Astrocyte (in vitro differentiated cells and primary cell): ENCODE measurements at regions not wholly inside any gene's neighbourhood (a gene's known extent, or its start where the extent isn't known, plus 50 kb on each side); places are given as distances from the start of the nearest gene placed in this dataset.

ENCODE experiments used
- DNase-seq: peaks from one replicate; pipeline ENCODE4 v3.0.0-alpha.2; 2010; ENCODE audit warnings: low read depth
- FAIRE-seq: peaks from 2 replicates; lab custom pipeline; 2011; peaks lifted over from hg19 to GRCh38; lab: Jason Lieb, UNC
- H2AFZ ChIP-seq: 2 replicates; pipeline ENCODE4 v1.6.0; 2012; ENCODE audit warnings: low read depth, low read length, inconsistent platforms
- H3K27ac ChIP-seq: 2 replicates; pipeline ENCODE4 v1.5.1; 2011; ENCODE audit warnings: low read depth, low read length, inconsistent platforms
- H3K27me3 ChIP-seq: 2 replicates; pipeline ENCODE4 v1.6.0; 2011; ENCODE audit warnings: low read length, inconsistent platforms; ENCODE audit not compliant: insufficient read depth
- H3K36me3 ChIP-seq: 2 replicates; pipeline ENCODE4 v1.5.1; 2011; ENCODE audit warnings: low read length, inconsistent platforms; ENCODE audit not compliant: insufficient read depth
- H3K4me1 ChIP-seq: 2 replicates; pipeline ENCODE4 v1.5.1; 2011; ENCODE audit warnings: low read length, inconsistent platforms; ENCODE audit not compliant: insufficient read depth
- H3K4me2 ChIP-seq: 2 replicates; pipeline ENCODE4 v1.6.0; 2012; ENCODE audit warnings: low read length, inconsistent platforms
- H3K4me3 ChIP-seq: 2 replicates; pipeline ENCODE4 v1.5.1; 2011; ENCODE audit warnings: low read depth, mild to moderate bottlenecking, low read length, inconsistent platforms; ENCODE audit not compliant: insufficient read depth
- H3K79me2 ChIP-seq: 2 replicates; pipeline ENCODE4 v1.6.0; 2012; ENCODE audit warnings: mild to moderate bottlenecking, low read length, inconsistent platforms; ENCODE audit not compliant: insufficient read depth
- H3K9ac ChIP-seq: 2 replicates; pipeline ENCODE4 v1.6.0; 2012; ENCODE audit warnings: mild to moderate bottlenecking, low read length, inconsistent platforms
- H3K9me3 ChIP-seq: 2 replicates; pipeline ENCODE4 v1.5.1; 2012; ENCODE audit warnings: low read depth, mild to moderate bottlenecking, low read length, inconsistent platforms; ENCODE audit not compliant: insufficient read depth
- H4K20me1 ChIP-seq: 2 replicates; pipeline ENCODE4 v1.6.0; 2012; ENCODE audit warnings: low read length, inconsistent platforms; ENCODE audit not compliant: insufficient read depth
- H3K27ac Mint-ChIP-seq: one replicate; pipeline ENCODE4 v1.8.0; 2021; ENCODE audit warnings: mild to moderate bottlenecking, mixed read lengths; ENCODE audit not compliant: unreplicated experiment
- H3K27me3 Mint-ChIP-seq: one replicate; pipeline ENCODE4 v1.8.0; 2021; ENCODE audit warnings: low read depth, mixed read lengths; ENCODE audit not compliant: unreplicated experiment
- H3K36me3 Mint-ChIP-seq: one replicate; pipeline ENCODE4 v1.8.0; 2021; ENCODE audit warnings: low read depth, mixed read lengths; ENCODE audit not compliant: unreplicated experiment
- H3K4me1 Mint-ChIP-seq: one replicate; pipeline ENCODE4 v1.8.0; 2021; ENCODE audit warnings: low read depth, mixed read lengths; ENCODE audit not compliant: unreplicated experiment
- H3K4me3 Mint-ChIP-seq: one replicate; pipeline ENCODE4 v1.8.0; 2021; ENCODE audit warnings: mild to moderate bottlenecking, moderate library complexity, mixed read lengths; ENCODE audit not compliant: unreplicated experiment
- H3K9me3 Mint-ChIP-seq: one replicate; pipeline ENCODE4 v1.8.0; 2021; ENCODE audit warnings: mild to moderate bottlenecking, mixed read lengths; ENCODE audit not compliant: unreplicated experiment
- CTCF ChIP-seq: IDR thresholded peaks from 2 replicates; pipeline ENCODE4 v1.5.1; 2011; ENCODE audit warnings: low read depth, mild to moderate bottlenecking, inconsistent platforms, low read length, moderate library complexity; ENCODE audit not compliant: insufficient read depth
- EZH2 ChIP-seq: IDR thresholded peaks from 2 replicates; pipeline ENCODE4 v1.6.1; 2012; ENCODE audit warnings: mild to moderate bottlenecking, low read length, inconsistent platforms; ENCODE audit not compliant: insufficient read depth

- Mint-ChIP-seq H3K9me3 (peaks cover 13% of the 10 kb centered on the region), H3K36me3 (peaks cover 2% of the 10 kb centered on the region), H3K27me3 (no peaks in the 10 kb centered on the region), H3K4me1 (no peaks in the 10 kb centered on the region), H3K4me3 (no peak overlapping the region), H3K27ac (no peak overlapping the region)
- DNase-seq (no peak), FAIRE-seq (no peak)
- H3K27ac ChIP-seq = no peak overlapping the region
- no peaks in the 10 kb centered on the region for H4K20me1 ChIP-seq
- H3K4me3 ChIP-seq = no peak overlapping the region
- H3K4me1 ChIP-seq = no peaks in the 10 kb centered on the region
- H2AFZ ChIP-seq = no peak overlapping the region
- TF ChIP-seq EZH2 (no peak), CTCF (no peak)
- no peaks in the 10 kb centered on the region for H3K36me3 ChIP-seq
- no peaks in the 10 kb centered on the region for H3K79me2 ChIP-seq
- H3K27me3 ChIP-seq = no peaks in the 10 kb centered on the region
- no peak overlapping the region for H3K9ac ChIP-seq
- H3K9me3 ChIP-seq = peaks cover 9% of the 10 kb centered on the region
- H3K4me2 ChIP-seq = no peak overlapping the region
Observed at GRCh38 chr18:35835833-35836232, 136.6 kb upstream of the RMP24 start.

GRCh38 chr18:35836932-35837331, 135.5 kb upstream of the RMP24 start:
- H3K9me3 Mint-ChIP-seq = peaks cover 12% of the 10 kb centered on the region
- no peaks in the 10 kb centered on the region for H3K36me3 ChIP-seq
- no peaks in the 10 kb centered on the region for H3K79me2 ChIP-seq
- H3K9ac ChIP-seq = no peak overlapping the region
- H3K27ac Mint-ChIP-seq = no peak overlapping the region
- no peak overlapping the region for H3K4me2 ChIP-seq
- TF ChIP-seq EZH2 = no peak
- TF ChIP-seq CTCF = no peak
- DNase-seq (no peak), FAIRE-seq (no peak)
- H3K4me1 ChIP-seq = no peaks in the 10 kb centered on the region
- H3K9me3 ChIP-seq = peaks cover 8% of the 10 kb centered on the region
- no peak overlapping the region for H3K27ac ChIP-seq
- H3K4me3 Mint-ChIP-seq = no peak overlapping the region
- no peak overlapping the region for H3K4me3 ChIP-seq
- H3K4me1 Mint-ChIP-seq = no peaks in the 10 kb centered on the region
- no peaks in the 10 kb centered on the region for H4K20me1 ChIP-seq
- H3K27me3 Mint-ChIP-seq = peaks cover 2% of the 10 kb centered on the region
- H3K36me3 Mint-ChIP-seq = peaks cover under 1% of the 10 kb centered on the region
- H3K27me3 ChIP-seq = no peaks in the 10 kb centered on the region
- no peak overlapping the region for H2AFZ ChIP-seq

GRCh38 chr18:35837922-35838496, 134.5 kb upstream of the RMP24 start:
- DNase-seq = no peak
- no peak for FAIRE-seq
- Mint-ChIP-seq H3K36me3 (no peaks in the 10 kb centered on the region), H3K4me1 (no peaks in the 10 kb centered on the region), H3K27me3 (peaks cover 2% of the 10 kb centered on the region), H3K9me3 (peaks cover 8% of the 10 kb centered on the region), H3K27ac (no peak overlapping the region), H3K4me3 (no peak overlapping the region)
- no peak for TF ChIP-seq CTCF
- TF ChIP-seq EZH2 = no peak
- Histone ChIP-seq H4K20me1 (no peaks in the 10 kb centered on the region), H3K27me3 (no peaks in the 10 kb centered on the region), H3K9ac (no peak overlapping the region), H3K4me1 (no peaks in the 10 kb centered on the region), H3K79me2 (no peaks in the 10 kb centered on the region), H3K4me3 (no peak overlapping the region), H3K27ac (no peak overlapping the region), H2AFZ (no peak overlapping the region), H3K4me2 (no peak overlapping the region), H3K36me3 (no peaks in the 10 kb centered on the region), H3K9me3 (no peaks in the 10 kb centered on the region)
